ENCODE measurements at regions not wholly inside any gene's neighbourhood (a gene's known extent, or its start where the extent isn't known, plus 50 kb on each side); places are given as distances from the start of the nearest gene placed in this dataset.

DNA sequence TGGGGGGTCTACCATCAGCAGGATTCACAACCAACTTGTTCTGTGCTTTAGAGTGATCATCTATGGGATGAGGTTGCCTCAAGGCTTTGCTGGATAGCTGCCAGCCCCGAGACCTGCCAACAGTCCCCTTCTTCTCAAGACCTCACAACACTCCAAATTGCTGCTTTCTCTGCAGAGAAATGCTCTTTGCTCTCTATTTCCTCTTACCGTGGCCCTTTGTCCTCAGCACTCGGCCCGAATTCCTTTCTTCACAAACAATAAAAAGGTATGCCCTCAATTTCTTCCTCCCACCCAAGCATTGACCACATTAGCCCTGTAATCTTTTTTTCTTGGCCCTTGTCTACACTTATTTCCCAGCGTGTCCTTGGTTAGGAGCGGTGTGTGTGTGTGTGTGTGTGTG is 147.4 kb upstream of the SNX19 start:
- H3K27me3 Mint-ChIP-seq (ENCODE audit: low read depth), result peaks cover 18% of the 10 kb centered on the region
- TF ChIP-seq, protein P1, sequence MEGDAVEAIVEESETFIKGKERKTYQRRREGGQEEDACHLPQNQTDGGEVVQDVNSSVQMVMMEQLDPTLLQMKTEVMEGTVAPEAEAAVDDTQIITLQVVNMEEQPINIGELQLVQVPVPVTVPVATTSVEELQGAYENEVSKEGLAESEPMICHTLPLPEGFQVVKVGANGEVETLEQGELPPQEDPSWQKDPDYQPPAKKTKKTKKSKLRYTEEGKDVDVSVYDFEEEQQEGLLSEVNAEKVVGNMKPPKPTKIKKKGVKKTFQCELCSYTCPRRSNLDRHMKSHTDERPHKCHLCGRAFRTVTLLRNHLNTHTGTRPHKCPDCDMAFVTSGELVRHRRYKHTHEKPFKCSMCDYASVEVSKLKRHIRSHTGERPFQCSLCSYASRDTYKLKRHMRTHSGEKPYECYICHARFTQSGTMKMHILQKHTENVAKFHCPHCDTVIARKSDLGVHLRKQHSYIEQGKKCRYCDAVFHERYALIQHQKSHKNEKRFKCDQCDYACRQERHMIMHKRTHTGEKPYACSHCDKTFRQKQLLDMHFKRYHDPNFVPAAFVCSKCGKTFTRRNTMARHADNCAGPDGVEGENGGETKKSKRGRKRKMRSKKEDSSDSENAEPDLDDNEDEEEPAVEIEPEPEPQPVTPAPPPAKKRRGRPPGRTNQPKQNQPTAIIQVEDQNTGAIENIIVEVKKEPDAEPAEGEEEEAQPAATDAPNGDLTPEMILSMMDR (IDR thresholded peaks at IDR 0.05; ENCODE audit: unreplicated experiment in 3 of 3), result no peak
- H3K9me3 Mint-ChIP-seq, result no peaks in the 10 kb centered on the region
- H3K27ac Mint-ChIP-seq, result no peak overlapping the region
- peaks cover 5% of the 10 kb centered on the region for H3K4me1 Mint-ChIP-seq
- H3K36me3 Mint-ChIP-seq (ENCODE audit: low read depth), result no peaks in the 10 kb centered on the region
- H3K4me3 Mint-ChIP-seq, result no peak overlapping the region

DNA sequence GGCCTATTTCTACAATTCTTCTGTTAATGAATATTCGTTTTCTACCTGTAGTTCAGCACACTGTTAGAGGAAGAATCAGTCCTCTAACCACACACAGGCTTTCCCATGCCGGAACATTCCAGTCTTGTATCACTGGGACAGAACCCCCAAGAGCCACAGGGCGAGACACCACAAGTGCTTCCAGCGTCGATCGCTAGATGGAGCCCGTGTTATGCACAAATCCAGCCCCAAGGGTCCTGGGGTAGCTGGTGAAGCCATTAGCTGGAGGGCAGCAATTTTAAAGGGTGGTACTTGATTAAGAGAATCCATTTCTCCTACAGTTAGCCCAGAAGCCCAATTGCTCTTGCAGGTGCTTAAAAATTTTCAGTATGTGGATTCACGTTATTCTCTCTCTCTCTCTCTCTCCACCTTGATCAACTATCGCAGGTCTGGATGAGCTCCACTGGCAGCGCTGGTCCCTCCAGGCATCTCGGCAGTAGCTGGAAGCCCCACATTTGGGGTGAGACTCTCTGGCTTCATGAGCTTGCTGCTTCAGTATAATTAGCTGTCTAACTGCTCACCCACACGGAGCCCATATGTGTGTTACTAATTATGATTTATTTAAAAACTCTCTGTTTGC is 148.2 kb upstream of the SNX19 start:
- peaks cover 18% of the 10 kb centered on the region for H3K27me3 Mint-ChIP-seq (ENCODE audit: low read depth)
- no peaks in the 10 kb centered on the region for H3K36me3 Mint-ChIP-seq (ENCODE audit: low read depth)
- TF ChIP-seq, protein P1 (IDR thresholded peaks at IDR 0.05; ENCODE audit: unreplicated experiment in 3 of 3), result peak; percentile 93 to 96 (median 94)
- H3K4me1 Mint-ChIP-seq, result peaks cover 5% of the 10 kb centered on the region
- no peak overlapping the region for H3K4me3 Mint-ChIP-seq
- H3K27ac Mint-ChIP-seq, result no peak overlapping the region
- no peaks in the 10 kb centered on the region for H3K9me3 Mint-ChIP-seq

DNA sequence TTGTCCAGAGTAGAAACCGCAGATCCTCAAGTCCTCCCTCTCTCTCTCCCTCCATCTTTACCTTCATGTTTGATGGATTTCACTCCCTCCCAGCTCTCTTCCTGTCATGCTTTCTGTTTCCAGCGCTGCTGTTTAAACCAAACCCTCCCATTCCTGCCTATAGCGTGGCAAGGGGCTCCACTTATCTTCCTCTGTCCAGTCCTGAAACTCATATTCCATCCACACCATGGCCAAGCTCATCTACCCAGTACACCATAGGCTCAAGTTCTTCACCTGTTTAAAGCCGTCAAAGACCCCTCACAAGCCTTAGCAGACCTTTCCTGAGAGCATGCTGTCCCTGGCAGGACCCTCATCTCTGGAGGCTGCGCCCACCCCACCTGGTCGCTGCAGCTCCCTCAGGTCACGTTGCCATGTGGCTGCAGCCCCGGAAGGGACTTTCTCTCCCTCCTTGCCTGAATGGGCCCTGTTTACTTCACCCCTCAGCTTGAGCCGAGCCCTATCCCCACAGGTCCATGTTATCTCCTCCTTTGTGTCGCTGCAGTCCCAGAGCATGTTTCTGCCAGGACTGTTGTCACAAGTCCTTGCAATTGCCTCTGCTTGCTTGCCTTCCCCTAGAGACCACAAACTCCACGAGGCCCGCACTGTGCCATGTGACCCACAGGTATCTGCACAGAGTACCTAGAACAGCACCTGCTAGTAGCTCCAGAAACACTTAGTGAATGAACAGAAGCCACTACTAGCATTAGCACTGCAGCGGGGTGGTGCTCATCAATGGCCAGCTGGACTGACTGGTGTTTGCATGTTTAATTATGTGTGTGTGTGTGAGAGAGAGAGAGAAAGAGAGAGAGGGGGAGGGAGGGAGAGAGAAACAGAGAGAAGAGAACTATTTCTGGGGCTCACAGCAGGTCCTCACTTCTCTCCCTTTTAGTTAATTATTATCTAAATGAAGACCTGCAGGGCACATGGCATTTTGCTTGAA is 149.4 kb upstream of the SNX19 start:
- Mint-ChIP-seq H3K4me1 (peaks cover 5% of the 10 kb centered on the region), H3K27me3 (ENCODE audit: low read depth) (peaks cover 17% of the 10 kb centered on the region), H3K36me3 (ENCODE audit: low read depth) (no peaks in the 10 kb centered on the region), H3K4me3 (no peak overlapping the region), H3K9me3 (no peaks in the 10 kb centered on the region), H3K27ac (no peak overlapping the region)
- TF ChIP-seq, protein P1 (IDR thresholded peaks at IDR 0.05; ENCODE audit: unreplicated experiment in 3 of 3), result no peak

DNA sequence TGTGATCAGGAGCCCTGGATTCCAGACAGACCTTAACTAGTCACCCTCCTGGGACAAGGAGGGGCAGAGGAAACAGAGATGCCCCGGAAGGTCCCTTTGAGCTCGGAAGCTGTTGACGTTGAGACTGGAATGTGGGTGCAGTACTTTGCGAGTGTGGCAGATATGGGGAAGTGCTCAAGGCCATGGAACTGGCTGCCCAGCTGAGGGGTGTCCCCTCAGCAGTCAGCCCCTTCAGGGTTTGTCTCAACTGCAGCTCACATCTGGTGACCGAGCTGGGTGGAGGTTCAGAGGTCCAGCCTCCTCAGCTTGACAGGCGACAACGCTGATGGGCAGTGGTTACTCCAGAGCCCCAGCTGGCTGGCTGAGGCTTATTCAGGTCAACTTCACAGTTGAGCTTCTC is 150.3 kb upstream of the SNX19 start:
- TF ChIP-seq, protein P1 (IDR thresholded peaks at IDR 0.05; ENCODE audit: unreplicated experiment in 3 of 3), result no peak
- Mint-ChIP-seq H3K9me3 (no peaks in the 10 kb centered on the region), H3K4me3 (no peak overlapping the region), H3K27me3 (ENCODE audit: low read depth) (peaks cover 17% of the 10 kb centered on the region), H3K27ac (no peak overlapping the region), H3K36me3 (ENCODE audit: low read depth) (no peaks in the 10 kb centered on the region), H3K4me1 (peaks cover 5% of the 10 kb centered on the region)

DNA sequence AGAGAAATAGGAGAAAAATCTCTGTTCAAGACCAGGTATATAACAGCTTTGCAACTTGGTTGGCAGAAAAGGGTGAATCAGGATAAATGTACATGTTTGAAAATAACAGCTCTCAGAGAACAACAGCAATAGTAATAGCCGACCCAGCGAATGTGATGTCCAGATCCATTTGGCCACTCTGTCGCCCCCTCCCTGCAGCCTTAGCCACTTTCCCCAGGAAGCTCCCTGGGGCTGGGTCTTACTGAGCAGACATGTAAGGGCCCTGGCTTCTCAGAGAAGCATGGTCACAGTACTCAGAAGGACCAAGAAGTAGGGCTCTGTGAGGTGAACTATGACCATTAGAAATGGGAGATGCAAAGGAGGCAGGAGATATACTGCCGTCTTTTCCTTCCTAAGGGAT is 154.1 kb upstream of the SNX19 start:
- no peaks in the 10 kb centered on the region for H3K9me3 Mint-ChIP-seq
- no peak overlapping the region for H3K4me3 Mint-ChIP-seq
- no peaks in the 10 kb centered on the region for H3K36me3 Mint-ChIP-seq (ENCODE audit: low read depth)
- TF ChIP-seq, protein P1 (IDR thresholded peaks at IDR 0.05; ENCODE audit: unreplicated experiment in 3 of 3), result no peak
- H3K27me3 Mint-ChIP-seq (ENCODE audit: low read depth), result peaks cover 13% of the 10 kb centered on the region
- no peak overlapping the region for H3K27ac Mint-ChIP-seq
- H3K4me1 Mint-ChIP-seq, result peaks cover 12% of the 10 kb centered on the region
